ENCODE measurements at regions not wholly inside any gene's neighbourhood (a gene's known extent, or its start where the extent isn't known, plus 50 kb on each side); places are given as distances from the start of the nearest gene placed in this dataset.
A peak's percentile ranks its signal among the peaks of the same experiment; 100 is the strongest.

DNA sequence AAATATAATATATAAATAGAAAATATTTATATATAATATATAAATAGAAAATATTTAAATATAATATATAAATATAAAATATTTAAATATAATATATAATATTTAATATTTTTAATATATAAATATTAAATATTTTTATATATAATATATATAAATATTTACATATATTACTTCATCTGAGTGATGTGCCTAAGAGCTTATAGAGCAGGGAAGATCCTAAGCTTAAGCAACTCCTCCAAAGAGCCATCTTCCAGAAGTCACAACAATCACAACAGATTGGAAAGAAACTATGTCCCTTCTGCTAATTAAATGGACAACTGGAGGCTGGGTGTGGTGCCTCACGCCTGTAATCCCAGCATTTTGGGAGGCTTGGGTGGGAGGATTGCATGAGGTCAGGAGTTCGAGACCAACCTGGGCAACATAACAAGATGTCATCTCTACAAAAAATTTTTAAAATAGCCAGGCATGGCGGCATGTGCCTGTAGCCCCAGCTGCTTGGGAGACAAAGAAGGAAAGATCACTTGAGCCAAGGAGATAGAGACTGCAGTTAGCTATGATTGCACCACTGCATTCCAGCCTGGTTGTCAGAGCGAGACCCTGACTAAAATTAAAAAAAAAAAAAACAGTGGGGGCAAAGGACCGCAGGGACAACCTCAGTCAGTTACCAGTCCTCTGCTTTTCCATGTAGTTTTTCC is 198.7 kb downstream of the SKIDA1 start:
- no peak for DNase-seq (ENCODE audit: low read depth)

- DNase-seq (ENCODE audit: low read depth), result no peak
Measured at GRCh38 chr10:21318540-21319167, 206.8 kb downstream of the SKIDA1 start.

DNA sequence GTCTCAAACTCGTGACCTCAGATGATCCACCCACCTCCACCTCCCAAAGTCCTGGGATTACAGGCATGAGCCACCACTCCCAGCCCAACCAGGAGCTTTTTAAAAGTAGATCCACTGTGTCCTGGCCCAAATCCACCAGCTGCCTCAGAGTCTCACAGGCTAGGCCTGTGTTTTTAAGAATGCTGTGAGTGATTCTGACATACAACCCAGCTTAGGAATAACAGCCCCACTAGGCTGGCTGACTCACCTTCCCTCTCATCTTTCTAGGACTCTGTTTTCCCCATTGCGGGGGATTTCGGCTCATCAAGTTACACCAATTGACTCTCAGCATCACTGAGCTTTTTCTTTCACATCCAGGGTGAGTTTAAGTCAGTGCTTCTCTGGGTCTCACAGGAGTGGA is 207.6 kb downstream of the SKIDA1 start:
- DNase-seq (ENCODE audit: low read depth), result no peak

- DNase-seq (ENCODE audit: low read depth), result peak; percentile 85
Measured at GRCh38 chr10:21315645-21316220, 209.7 kb downstream of the SKIDA1 start.

- DNase-seq (ENCODE audit: low read depth), result no peak
Measured at GRCh38 chr10:21314906-21315644, 210.4 kb downstream of the SKIDA1 start.

DNA sequence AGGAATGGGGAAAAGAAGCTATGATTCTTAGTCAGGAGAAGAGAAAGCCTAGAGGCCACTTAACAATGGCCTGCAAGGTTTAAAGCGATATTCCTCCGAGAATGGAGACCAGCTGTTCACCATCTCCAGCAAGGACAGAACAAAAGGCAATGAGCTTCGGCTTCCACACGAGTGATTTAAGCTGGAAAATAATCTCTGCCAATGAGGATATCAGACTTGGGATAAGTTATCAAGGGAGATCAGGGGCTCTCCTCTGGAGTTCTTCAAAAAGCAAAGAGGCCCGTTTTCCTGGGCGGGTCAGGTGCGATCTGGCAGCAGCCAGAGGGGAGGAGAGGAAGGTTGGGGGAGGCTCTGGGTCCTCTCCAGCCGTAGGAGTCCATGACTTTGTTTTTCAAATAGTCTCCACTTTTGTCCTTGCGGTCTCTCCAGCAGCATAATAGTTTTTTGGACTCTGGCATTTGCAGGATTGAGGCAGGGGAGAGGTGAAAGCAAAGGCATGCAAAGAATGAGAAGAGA is 211.3 kb downstream of the SKIDA1 start:
- no peak for DNase-seq (ENCODE audit: low read depth)

- no peak for DNase-seq (ENCODE audit: low read depth)
Measured at GRCh38 chr10:21313691-21314090, 211.8 kb downstream of the SKIDA1 start.

DNA sequence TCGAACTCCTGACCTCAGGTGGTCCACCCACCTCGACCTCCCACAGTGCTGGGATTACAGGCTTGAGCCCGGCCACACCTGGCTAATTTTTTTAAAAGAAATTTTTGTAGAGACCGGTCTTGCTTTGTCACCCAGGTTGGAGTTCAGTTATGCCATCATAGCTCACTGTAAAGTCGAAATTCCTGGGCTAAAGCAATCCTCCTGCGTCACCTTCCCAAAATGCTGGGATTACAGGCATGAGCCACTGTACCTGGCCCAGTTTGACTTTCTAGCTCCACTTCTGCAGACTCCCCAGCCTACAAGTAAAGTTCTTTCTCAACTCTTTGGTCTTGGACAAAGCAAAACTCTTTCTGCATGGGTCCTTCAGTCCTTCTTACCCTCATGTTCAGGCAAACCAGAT is 214.1 kb downstream of the SKIDA1 start:
- no peak for DNase-seq (ENCODE audit: low read depth)

GRCh38 chr10:21309427-21309826 is 216.1 kb downstream of the SKIDA1 start:
- DNase-seq (ENCODE audit: low read depth), result no peak

- DNase-seq (ENCODE audit: low read depth), result no peak
Measured at GRCh38 chr10:21308946-21309345, 216.5 kb downstream of the SKIDA1 start.

DNA sequence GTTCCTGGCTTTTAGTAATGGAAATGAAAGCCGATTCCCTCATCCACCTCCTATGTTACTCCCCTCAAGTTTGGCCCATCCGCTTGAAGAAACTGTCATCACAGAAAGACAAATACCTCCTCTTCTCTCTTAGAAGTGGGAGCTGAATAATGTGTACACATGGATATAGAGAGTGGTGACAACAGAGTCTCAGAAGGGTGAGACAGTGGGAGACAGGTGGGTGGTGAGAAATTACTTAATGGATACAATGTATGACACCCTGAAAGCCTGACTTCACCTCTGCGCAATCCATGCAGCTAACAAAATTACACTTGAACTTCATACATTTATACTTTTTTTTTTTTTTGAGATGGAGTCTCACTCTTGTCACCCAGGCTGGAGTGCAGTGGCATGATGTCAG is 217.5 kb downstream of the SKIDA1 start:
- no peak for DNase-seq (ENCODE audit: low read depth)

DNA sequence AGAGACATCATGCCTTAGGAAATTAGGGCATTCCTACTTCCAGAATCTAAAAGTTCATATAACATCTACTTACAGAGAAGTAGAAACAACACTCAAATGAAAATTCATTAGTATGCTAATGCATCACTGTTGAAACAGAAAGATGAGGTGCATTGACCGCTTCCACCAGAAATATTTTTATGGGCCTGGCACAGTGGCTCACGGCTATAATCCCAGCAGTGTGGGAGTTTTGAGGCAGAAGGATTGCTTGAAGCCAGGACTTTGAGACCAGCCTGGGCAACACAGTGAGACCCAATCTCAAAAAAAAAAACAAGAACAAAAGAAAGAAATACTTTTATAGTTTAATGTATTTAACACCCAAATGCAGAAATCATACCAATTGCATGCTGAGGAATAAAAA is 220.9 kb downstream of the SKIDA1 start:
- no peak for DNase-seq (ENCODE audit: low read depth)

DNA sequence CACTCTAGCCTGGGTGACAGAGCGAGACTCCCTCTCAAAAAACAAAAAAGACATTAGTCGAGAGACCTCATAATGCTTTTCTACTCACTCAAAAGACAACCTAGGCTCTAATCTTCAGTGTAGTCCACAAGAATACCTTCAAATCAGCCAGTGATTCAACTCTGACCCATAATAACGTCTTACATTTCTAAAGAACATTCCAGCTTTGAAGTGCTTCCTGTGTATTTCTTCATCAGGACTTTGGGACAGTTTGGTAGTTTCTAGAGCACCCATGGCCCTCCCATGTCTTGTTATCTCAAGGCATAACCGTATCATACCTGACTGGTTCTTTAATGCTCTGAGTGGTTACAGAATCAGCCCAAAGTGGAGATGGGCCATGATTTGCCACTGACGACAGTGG is 221.3 kb downstream of the SKIDA1 start:
- no peak for DNase-seq (ENCODE audit: low read depth)

DNA sequence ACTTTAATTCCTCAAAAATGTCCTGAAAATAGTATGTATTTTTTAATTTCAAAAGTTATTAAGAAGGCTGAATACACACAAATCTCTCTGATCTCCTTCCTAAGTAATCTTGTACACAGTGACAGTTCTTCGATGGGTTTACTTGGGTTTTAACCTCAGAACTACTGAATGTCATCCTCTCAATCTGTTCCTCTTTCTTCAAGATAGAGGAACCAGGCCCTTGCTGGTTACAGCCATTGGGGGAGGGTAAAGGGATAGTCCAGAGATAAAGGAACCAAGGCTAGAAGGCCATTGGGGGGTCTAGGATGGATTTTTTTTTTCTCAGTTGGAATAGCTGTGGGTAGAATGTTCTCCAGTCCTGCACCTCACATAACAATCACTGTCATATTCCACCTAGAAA is 224.9 kb downstream of the SKIDA1 start:
- no peak for DNase-seq (ENCODE audit: low read depth)

DNA sequence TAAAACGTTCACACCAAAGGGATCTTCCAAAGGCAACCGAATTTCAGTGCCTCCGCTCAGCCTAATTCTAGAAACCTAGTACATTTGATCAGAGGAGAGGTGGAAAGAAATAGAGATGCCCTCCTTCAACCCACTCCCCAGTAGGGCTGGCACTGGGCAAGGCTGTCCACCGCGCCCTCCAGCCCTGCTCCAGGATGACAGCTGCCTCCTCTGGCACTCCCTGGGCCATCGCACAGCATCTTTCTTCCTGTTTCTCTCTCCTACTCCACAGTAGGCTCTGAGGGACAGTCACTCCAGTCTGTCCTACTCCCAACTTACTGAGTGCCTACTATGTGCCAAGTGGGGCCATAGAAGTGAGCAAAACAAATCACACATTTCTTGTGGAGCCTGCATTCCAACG is 226.2 kb downstream of the SKIDA1 start:
- DNase-seq (ENCODE audit: low read depth), result no peak

GRCh38 chr10:21298701-21299100 is 226.8 kb downstream of the SKIDA1 start:
- no peak for DNase-seq (ENCODE audit: low read depth)

DNA sequence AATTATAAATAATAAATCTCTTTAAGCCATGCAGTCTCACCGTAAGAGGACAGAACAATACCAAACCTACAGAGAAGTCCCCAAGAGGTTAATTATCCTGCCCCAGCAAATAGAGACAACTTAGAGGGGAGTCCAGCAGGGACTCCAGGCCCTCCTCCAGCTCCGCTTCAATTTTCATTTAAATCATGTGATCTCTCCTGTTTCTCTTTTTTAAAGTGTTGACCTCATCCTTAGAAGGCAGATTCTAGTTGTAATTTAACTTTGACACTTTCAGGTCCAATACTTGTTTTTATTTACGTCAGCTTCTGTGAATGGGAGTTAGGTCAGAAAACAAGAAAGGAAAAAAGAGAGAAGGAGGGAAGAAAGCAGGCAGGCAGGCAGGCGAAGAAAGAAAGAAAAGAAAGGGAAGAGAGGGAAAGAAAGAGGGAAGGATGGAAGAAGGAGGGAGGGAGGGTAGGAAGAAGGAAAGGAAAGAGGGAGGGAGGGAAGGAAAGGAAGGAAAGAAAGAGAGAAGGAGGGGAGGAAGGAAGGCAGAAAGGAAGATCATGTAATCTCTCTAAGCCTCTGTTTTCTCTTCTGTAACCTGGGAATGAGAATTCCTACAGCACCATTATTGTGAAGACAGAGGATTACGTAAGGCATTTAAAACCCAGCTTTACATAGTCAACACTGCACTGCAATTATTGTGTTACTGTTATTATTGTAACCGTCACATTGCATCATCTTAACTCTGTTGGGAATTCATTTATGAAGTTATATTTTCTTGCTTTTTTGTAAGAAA is 227.7 kb downstream of the SKIDA1 start:
- DNase-seq (ENCODE audit: low read depth), result no peak

- no peak for DNase-seq (ENCODE audit: low read depth)
Measured at GRCh38 chr10:21296575-21297355, 228.7 kb downstream of the SKIDA1 start.

- no peak for DNase-seq (ENCODE audit: low read depth)
Measured at GRCh38 chr10:21293518-21294356, 231.7 kb downstream of the SKIDA1 start.

All from GM04503 (cell line).